Vagina (tissue), 2 donors: ENCODE measurements at regions not wholly inside any gene's neighbourhood (a gene's known extent, or its start where the extent isn't known, plus 50 kb on each side); places are given as distances from the start of the nearest gene placed in this dataset.

Experiments
- DNase-seq, 2 donors: peaks; one replicate each; pipeline ENCODE4 v3.0.0-alpha.2; 2017; ENCODE audit errors: extremely low spot score in 2 of 2
- H3K27ac ChIP-seq: fragments of 200-600 bp; sonication (generic); one replicate; pipeline ENCODE4 v1.5.1; 2019
- H3K27me3 ChIP-seq: fragments of 200-600 bp; sonication (generic); one replicate; pipeline ENCODE4 v1.5.1; 2019
- H3K36me3 ChIP-seq, 2 donors: fragments of 200-600 bp; sonication (generic); one replicate each; pipeline ENCODE4 v1.5.1; 2017 to 2019
- H3K4me1 ChIP-seq: fragments of 200-600 bp; sonication (generic); one replicate; pipeline ENCODE4 v1.5.1; 2019
- H3K4me3 ChIP-seq, 2 donors: fragments of 200-600 bp; sonication (generic); 1 replicate in 1 of 2; 2 replicates in 1 of 2; pipeline ENCODE4 v1.5.1; 2016 to 2019
- H3K9me3 ChIP-seq: fragments of 200-600 bp; sonication (generic); one replicate; pipeline ENCODE4 v1.5.1; 2019
- CTCF ChIP-seq, 3 experiments: fragments of 450-650 bp in 2 of 3; fragments of 200-600 bp in 1 of 3; sonication (generic) in 1 of 3; IDR thresholded peaks; one replicate each; pipeline ENCODE4 v1.5.1; 2017 to 2019; ENCODE audit warnings: antibody characterized with exemption in 3 of 3, mild to moderate bottlenecking in 2 of 3, moderate library complexity in 2 of 3
- POLR2A ChIP-seq, 2 donors: fragments of 450-650 bp; IDR thresholded peaks; one replicate each; pipeline ENCODE4 v1.6.1; 2017; ENCODE audit warnings: antibody characterized with exemption in 2 of 2, mild to moderate bottlenecking in 2 of 2, moderate library complexity in 2 of 2
- POLR2AphosphoS5 ChIP-seq, 2 donors: sonication (generic); formaldehyde crosslinking; IDR thresholded peaks; one replicate each; pipeline ENCODE4 v1.9.0; 2017; ENCODE audit warnings: antibody characterized with exemption in 2 of 2, mild to moderate bottlenecking in 2 of 2, low read depth in 1 of 2; ENCODE audit not compliant: insufficient read depth in 1 of 2
- intact Hi-C: fragments of 100-400 bp; cut with DNase I; formaldehyde crosslinking; loops from one replicate; pipeline ENCODE4 v1.15.1; 2023

GRCh38 chr4:11608992-11609391 lies 180.3 kb upstream of the HS3ST1 start:
- H3K36me3 ChIP-seq, result no peaks in the 10 kb centered on the region
- H3K9me3 ChIP-seq, result no peaks in the 10 kb centered on the region
- peaks cover 7% of the 10 kb centered on the region for H3K4me1 ChIP-seq
- H3K4me3 ChIP-seq, result no peak overlapping the region
- DNase-seq, result no peak
- no peaks in the 10 kb centered on the region for H3K27me3 ChIP-seq
- no peak for TF ChIP-seq CTCF (IDR thresholded peaks at IDR 0.05)
- TF ChIP-seq POLR2A (IDR thresholded peaks at IDR 0.05), result no peak
- no peak for TF ChIP-seq POLR2AphosphoS5 (IDR thresholded peaks at IDR 0.05; ENCODE audit: insufficient read depth in 1 of 2, low read depth in 1 of 2)
- intact Hi-C loops, result no loop called here
- H3K27ac ChIP-seq, result no peak overlapping the region

- Histone ChIP-seq H3K27ac (no peak overlapping the region), H3K27me3 (no peaks in the 10 kb centered on the region)
Observed at GRCh38 chr4:11606078-11606477, 177.4 kb upstream of the HS3ST1 start.

GRCh38 chr4:11605597-11605996 lies 176.9 kb upstream of the HS3ST1 start:
- Histone ChIP-seq H3K27ac (no peak overlapping the region), H3K36me3 (no peaks in the 10 kb centered on the region), H3K27me3 (no peaks in the 10 kb centered on the region), H3K4me1 (peaks cover 7% of the 10 kb centered on the region), H3K9me3 (no peaks in the 10 kb centered on the region), H3K4me3 (no peak overlapping the region)
- intact Hi-C loops, result no loop called here
- DNase-seq, result no peak
- TF ChIP-seq POLR2AphosphoS5 (IDR thresholded peaks at IDR 0.05; ENCODE audit: insufficient read depth in 1 of 2, low read depth in 1 of 2), result peak in 1 of 2 donors; percentile 34
- no peak for TF ChIP-seq CTCF (IDR thresholded peaks at IDR 0.05)

More at GRCh38 chr4:11606078-11606477, 177.4 kb upstream of the HS3ST1 start:
- H3K36me3 ChIP-seq, result no peaks in the 10 kb centered on the region
- TF ChIP-seq POLR2A (IDR thresholded peaks at IDR 0.05), result no peak
- no peak for TF ChIP-seq CTCF (IDR thresholded peaks at IDR 0.05)
- no peak for TF ChIP-seq POLR2AphosphoS5 (IDR thresholded peaks at IDR 0.05; ENCODE audit: insufficient read depth in 1 of 2, low read depth in 1 of 2)
- DNase-seq, result no peak
- intact Hi-C loops, result no loop called here
- H3K9me3 ChIP-seq, result no peaks in the 10 kb centered on the region
- peaks cover 7% of the 10 kb centered on the region for H3K4me1 ChIP-seq
- no peak overlapping the region for H3K4me3 ChIP-seq

GRCh38 chr4:11604821-11605220 lies 176.1 kb upstream of the HS3ST1 start:
- no peak overlapping the region for H3K4me3 ChIP-seq
- peaks cover 7% of the 10 kb centered on the region for H3K4me1 ChIP-seq
- H3K36me3 ChIP-seq, result no peaks in the 10 kb centered on the region
- intact Hi-C loops, result no loop called here
- H3K27me3 ChIP-seq, result no peaks in the 10 kb centered on the region
- no peak for DNase-seq
- TF ChIP-seq CTCF (IDR thresholded peaks at IDR 0.05), result no peak
- TF ChIP-seq POLR2A (IDR thresholded peaks at IDR 0.05), result no peak
- TF ChIP-seq POLR2AphosphoS5 (IDR thresholded peaks at IDR 0.05; ENCODE audit: insufficient read depth in 1 of 2, low read depth in 1 of 2), result no peak
- no peak overlapping the region for H3K27ac ChIP-seq
- H3K9me3 ChIP-seq, result no peaks in the 10 kb centered on the region

GRCh38 chr4:11603591-11604194 lies 175.0 kb upstream of the HS3ST1 start:
- no peaks in the 10 kb centered on the region for H3K27me3 ChIP-seq
- TF ChIP-seq POLR2A (IDR thresholded peaks at IDR 0.05) (no peak), POLR2AphosphoS5 (IDR thresholded peaks at IDR 0.05; ENCODE audit: insufficient read depth in 1 of 2, low read depth in 1 of 2) (no peak), CTCF (IDR thresholded peaks at IDR 0.05) (no peak)
- H3K36me3 ChIP-seq, result no peaks in the 10 kb centered on the region
- intact Hi-C loops, result no loop called here
- peaks cover 7% of the 10 kb centered on the region for H3K4me1 ChIP-seq
- no peaks in the 10 kb centered on the region for H3K9me3 ChIP-seq
- no peak for DNase-seq
- H3K4me3 ChIP-seq, result no peak overlapping the region
- no peak overlapping the region for H3K27ac ChIP-seq
